ENCODE measurements at regions not wholly inside any gene's neighbourhood (a gene's known extent, or its start where the extent isn't known, plus 50 kb on each side); places are given as distances from the start of the nearest gene placed in this dataset.

DNA sequence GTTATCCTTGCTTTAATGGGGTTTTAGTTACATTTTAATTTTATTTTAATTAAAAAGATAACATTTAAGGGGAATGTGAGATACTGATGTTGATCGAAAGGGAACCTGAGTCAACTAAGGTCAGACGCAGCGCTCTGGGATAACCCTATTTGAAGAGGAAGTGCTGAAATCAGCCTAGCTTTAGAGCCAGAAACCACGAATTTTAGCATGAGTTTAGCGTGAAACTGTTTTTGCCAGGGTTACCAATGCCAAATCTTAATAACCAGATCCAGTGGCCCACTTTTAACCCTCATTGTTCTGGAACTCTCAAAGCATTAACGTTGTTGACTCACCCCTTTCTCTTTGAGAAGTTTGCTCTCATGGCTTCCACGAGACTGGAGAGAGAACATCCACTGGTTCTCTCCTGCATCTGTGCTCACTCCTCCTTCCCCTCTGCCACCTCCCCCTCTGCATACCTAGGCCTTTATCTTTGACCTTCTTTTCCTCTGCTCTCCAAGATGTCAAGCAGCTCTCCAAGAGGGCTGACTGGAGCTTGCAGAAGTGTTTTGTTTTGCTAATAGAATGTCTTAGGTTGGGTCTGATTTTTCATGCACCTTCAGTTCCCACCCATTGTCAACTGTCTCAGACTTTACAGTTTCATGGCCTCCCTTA is 198.3 kb upstream of the CELF2 start:
- Histone ChIP-seq H3K9me3 (ENCODE audit: control insufficient read depth, insufficient read depth, low read length) (no peaks in the 10 kb centered on the region), H3K4me2 (ENCODE audit: low read length) (no peak overlapping the region), H3K4me3 (ENCODE audit: low read length) (no peak overlapping the region), H3K27ac (ENCODE audit: low read depth, low read length) (no peak overlapping the region), H3K9me2 (replicated peaks; ENCODE audit: control insufficient read depth, low read length) (no peaks in the 10 kb centered on the region), H4K20me1 (ENCODE audit: control insufficient read depth, insufficient read depth, low read depth, low read length) (no peaks in the 10 kb centered on the region), H3F3A (ENCODE audit: control insufficient read depth, insufficient read depth) (no peaks in the 10 kb centered on the region), H3K79me2 (ENCODE audit: control insufficient read depth, low read length) (no peaks in the 10 kb centered on the region), H3K36me3 (ENCODE audit: control insufficient read depth, low read length) (no peaks in the 10 kb centered on the region), H3K4me1 (ENCODE audit: control insufficient read depth, low read length) (no peaks in the 10 kb centered on the region), H3K27me3 (ENCODE audit: control insufficient read depth, low read length) (no peaks in the 10 kb centered on the region)
- TF ChIP-seq, protein P1, sequence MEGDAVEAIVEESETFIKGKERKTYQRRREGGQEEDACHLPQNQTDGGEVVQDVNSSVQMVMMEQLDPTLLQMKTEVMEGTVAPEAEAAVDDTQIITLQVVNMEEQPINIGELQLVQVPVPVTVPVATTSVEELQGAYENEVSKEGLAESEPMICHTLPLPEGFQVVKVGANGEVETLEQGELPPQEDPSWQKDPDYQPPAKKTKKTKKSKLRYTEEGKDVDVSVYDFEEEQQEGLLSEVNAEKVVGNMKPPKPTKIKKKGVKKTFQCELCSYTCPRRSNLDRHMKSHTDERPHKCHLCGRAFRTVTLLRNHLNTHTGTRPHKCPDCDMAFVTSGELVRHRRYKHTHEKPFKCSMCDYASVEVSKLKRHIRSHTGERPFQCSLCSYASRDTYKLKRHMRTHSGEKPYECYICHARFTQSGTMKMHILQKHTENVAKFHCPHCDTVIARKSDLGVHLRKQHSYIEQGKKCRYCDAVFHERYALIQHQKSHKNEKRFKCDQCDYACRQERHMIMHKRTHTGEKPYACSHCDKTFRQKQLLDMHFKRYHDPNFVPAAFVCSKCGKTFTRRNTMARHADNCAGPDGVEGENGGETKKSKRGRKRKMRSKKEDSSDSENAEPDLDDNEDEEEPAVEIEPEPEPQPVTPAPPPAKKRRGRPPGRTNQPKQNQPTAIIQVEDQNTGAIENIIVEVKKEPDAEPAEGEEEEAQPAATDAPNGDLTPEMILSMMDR (IDR thresholded peaks at IDR 0.05; ENCODE audit: low read depth, low read length, poor library complexity, severe bottlenecking), result no peak
- no peak for TF ChIP-seq EZH2phosphoT487 (IDR thresholded peaks at IDR 0.05; ENCODE audit: borderline replicate concordance, low read length)

- no peaks in the 10 kb centered on the region for H3K9me2 ChIP-seq (replicated peaks; ENCODE audit: control insufficient read depth, low read length)
- no peaks in the 10 kb centered on the region for H3K4me1 ChIP-seq (ENCODE audit: control insufficient read depth, low read length)
- no peaks in the 10 kb centered on the region for H3K79me2 ChIP-seq (ENCODE audit: control insufficient read depth, low read length)
- H3K27ac ChIP-seq (ENCODE audit: low read depth, low read length), result no peak overlapping the region
- H3K4me2 ChIP-seq (ENCODE audit: low read length), result no peak overlapping the region
- H3K4me3 ChIP-seq (ENCODE audit: low read length), result no peak overlapping the region
- no peaks in the 10 kb centered on the region for H3K27me3 ChIP-seq (ENCODE audit: control insufficient read depth, low read length)
- H3F3A ChIP-seq (ENCODE audit: control insufficient read depth, insufficient read depth), result no peaks in the 10 kb centered on the region
- H3K36me3 ChIP-seq (ENCODE audit: control insufficient read depth, low read length), result no peaks in the 10 kb centered on the region
- no peaks in the 10 kb centered on the region for H3K9me3 ChIP-seq (ENCODE audit: control insufficient read depth, insufficient read depth, low read length)
- no peaks in the 10 kb centered on the region for H4K20me1 ChIP-seq (ENCODE audit: control insufficient read depth, insufficient read depth, low read depth, low read length)
- TF ChIP-seq EZH2phosphoT487 (IDR thresholded peaks at IDR 0.05; ENCODE audit: borderline replicate concordance, low read length), result no peak
- TF ChIP-seq, protein P1 (IDR thresholded peaks at IDR 0.05; ENCODE audit: low read depth, low read length, poor library complexity, severe bottlenecking), result no peak
Measured at GRCh38 chr10:10821926-10822325, 195.7 kb upstream of the CELF2 start.

DNA sequence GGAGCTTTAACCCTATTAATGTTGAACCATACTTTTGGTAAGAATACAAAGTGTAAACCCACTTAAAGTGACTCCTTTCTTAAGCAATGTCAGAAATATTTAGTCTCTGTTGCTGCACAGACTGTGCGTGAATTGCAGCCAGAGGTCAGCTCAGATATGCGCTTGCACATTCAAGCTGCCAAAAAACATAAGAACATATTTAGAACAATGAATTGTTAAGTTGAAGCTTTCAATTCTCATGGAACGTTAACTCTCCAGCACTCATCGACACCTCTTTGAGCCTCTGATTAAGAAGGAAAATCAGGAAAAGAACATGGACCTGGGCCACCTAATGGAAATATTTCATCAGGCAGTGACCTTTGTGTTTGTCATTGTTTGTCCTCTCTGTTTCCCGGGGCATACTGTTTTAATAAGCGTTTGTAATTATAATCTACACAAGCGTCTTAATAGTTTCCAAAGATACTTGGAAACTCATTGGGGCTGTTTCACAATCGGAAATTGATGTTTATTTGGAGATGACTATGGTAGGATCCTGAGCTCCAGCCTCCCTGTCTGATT is 193.0 kb upstream of the CELF2 start:
- Histone ChIP-seq H3K4me1 (ENCODE audit: control insufficient read depth, low read length) (no peaks in the 10 kb centered on the region), H3K4me3 (ENCODE audit: low read length) (no peak overlapping the region), H3K27me3 (ENCODE audit: control insufficient read depth, low read length) (no peaks in the 10 kb centered on the region), H3K27ac (ENCODE audit: low read depth, low read length) (no peak overlapping the region), H3K9me3 (ENCODE audit: control insufficient read depth, insufficient read depth, low read length) (no peaks in the 10 kb centered on the region), H4K20me1 (ENCODE audit: control insufficient read depth, insufficient read depth, low read depth, low read length) (no peaks in the 10 kb centered on the region), H3K36me3 (ENCODE audit: control insufficient read depth, low read length) (no peaks in the 10 kb centered on the region), H3K9me2 (replicated peaks; ENCODE audit: control insufficient read depth, low read length) (no peaks in the 10 kb centered on the region), H3F3A (ENCODE audit: control insufficient read depth, insufficient read depth) (no peaks in the 10 kb centered on the region), H3K4me2 (ENCODE audit: low read length) (no peak overlapping the region), H3K79me2 (ENCODE audit: control insufficient read depth, low read length) (no peaks in the 10 kb centered on the region)
- TF ChIP-seq, protein P1 (IDR thresholded peaks at IDR 0.05; ENCODE audit: low read depth, low read length, poor library complexity, severe bottlenecking), result no peak
- TF ChIP-seq EZH2phosphoT487 (IDR thresholded peaks at IDR 0.05; ENCODE audit: borderline replicate concordance, low read length), result no peak

Data from DOHH2 (cell line).